ENCODE measurements at regions not wholly inside any gene's neighbourhood (a gene's known extent, or its start where the extent isn't known, plus 50 kb on each side); places are given as distances from the start of the nearest gene placed in this dataset.

- H3K27ac Mint-ChIP-seq, result no peak overlapping the region
- ATAC-seq, result no peak
- H3K4me1 Mint-ChIP-seq, result no peaks in the 10 kb centered on the region
- no peaks in the 10 kb centered on the region for H3K9me3 Mint-ChIP-seq
- H3K4me3 Mint-ChIP-seq, result no peak overlapping the region
- peaks cover 8% of the 10 kb centered on the region for H3K27me3 Mint-ChIP-seq
- H3K36me3 Mint-ChIP-seq, result no peaks in the 10 kb centered on the region
Observed at GRCh38 chr21:23684431-23684830, 1922.8 kb downstream of the MRPL39 start.

GRCh38 chr21:23664193-23664694, 1943.0 kb downstream of the MRPL39 start:
- Mint-ChIP-seq H3K36me3 (no peaks in the 10 kb centered on the region), H3K9me3 (no peaks in the 10 kb centered on the region), H3K4me3 (no peak overlapping the region), H3K27ac (no peak overlapping the region), H3K4me1 (no peaks in the 10 kb centered on the region), H3K27me3 (no peaks in the 10 kb centered on the region)
- no peak for ATAC-seq

- Mint-ChIP-seq H3K4me1 (no peaks in the 10 kb centered on the region), H3K27ac (no peak overlapping the region), H3K4me3 (no peak overlapping the region), H3K9me3 (no peaks in the 10 kb centered on the region), H3K36me3 (no peaks in the 10 kb centered on the region), H3K27me3 (no peaks in the 10 kb centered on the region)
- ATAC-seq, result no peak
Observed at GRCh38 chr21:23660560-23660959, 1946.7 kb downstream of the MRPL39 start.

GRCh38 chr21:23644768-23645167, 1962.5 kb downstream of the MRPL39 start:
- ATAC-seq, result no peak
- Mint-ChIP-seq H3K36me3 (no peaks in the 10 kb centered on the region), H3K27ac (no peak overlapping the region), H3K27me3 (no peaks in the 10 kb centered on the region), H3K4me1 (no peaks in the 10 kb centered on the region), H3K4me3 (no peak overlapping the region), H3K9me3 (no peaks in the 10 kb centered on the region)

- Mint-ChIP-seq H3K27me3 (no peaks in the 10 kb centered on the region), H3K36me3 (no peaks in the 10 kb centered on the region), H3K9me3 (no peaks in the 10 kb centered on the region), H3K4me1 (no peaks in the 10 kb centered on the region), H3K27ac (no peak overlapping the region), H3K4me3 (no peak overlapping the region)
- ATAC-seq, result no peak
Observed at GRCh38 chr21:23639721-23640120, 1967.6 kb downstream of the MRPL39 start.

GRCh38 chr21:23638131-23638695, 1969.1 kb downstream of the MRPL39 start:
- Mint-ChIP-seq H3K27me3 (no peaks in the 10 kb centered on the region), H3K4me3 (no peak overlapping the region), H3K27ac (no peak overlapping the region), H3K4me1 (no peaks in the 10 kb centered on the region), H3K9me3 (no peaks in the 10 kb centered on the region), H3K36me3 (no peaks in the 10 kb centered on the region)
- ATAC-seq, result no peak

- Mint-ChIP-seq H3K27ac (no peak overlapping the region), H3K4me3 (no peak overlapping the region), H3K9me3 (no peaks in the 10 kb centered on the region), H3K36me3 (no peaks in the 10 kb centered on the region), H3K4me1 (no peaks in the 10 kb centered on the region), H3K27me3 (no peaks in the 10 kb centered on the region)
- ATAC-seq, result no peak
Observed at GRCh38 chr21:23633447-23633940, 1973.8 kb downstream of the MRPL39 start.

GRCh38 chr21:23624281-23624680, 1983.0 kb downstream of the MRPL39 start:
- no peaks in the 10 kb centered on the region for H3K4me1 Mint-ChIP-seq
- H3K9me3 Mint-ChIP-seq, result no peaks in the 10 kb centered on the region
- H3K27me3 Mint-ChIP-seq, result no peaks in the 10 kb centered on the region
- ATAC-seq, result no peak
- no peak overlapping the region for H3K27ac Mint-ChIP-seq
- H3K36me3 Mint-ChIP-seq, result no peaks in the 10 kb centered on the region
- no peak overlapping the region for H3K4me3 Mint-ChIP-seq

GRCh38 chr21:23613014-23613413, 1994.3 kb downstream of the MRPL39 start:
- Mint-ChIP-seq H3K36me3 (no peaks in the 10 kb centered on the region), H3K27me3 (no peaks in the 10 kb centered on the region), H3K9me3 (no peaks in the 10 kb centered on the region), H3K27ac (no peak overlapping the region), H3K4me3 (no peak overlapping the region), H3K4me1 (no peaks in the 10 kb centered on the region)
- ATAC-seq, result no peak

GRCh38 chr21:23612210-23612609, 1995.1 kb downstream of the MRPL39 start:
- ATAC-seq, result no peak
- Mint-ChIP-seq H3K4me3 (no peak overlapping the region), H3K27me3 (no peaks in the 10 kb centered on the region), H3K4me1 (no peaks in the 10 kb centered on the region), H3K36me3 (no peaks in the 10 kb centered on the region), H3K9me3 (no peaks in the 10 kb centered on the region), H3K27ac (no peak overlapping the region)

GRCh38 chr21:23607782-23608431, 1999.4 kb downstream of the MRPL39 start:
- Mint-ChIP-seq H3K9me3 (peaks cover 4% of the 10 kb centered on the region), H3K27me3 (no peaks in the 10 kb centered on the region), H3K27ac (no peak overlapping the region), H3K4me3 (no peak overlapping the region), H3K4me1 (no peaks in the 10 kb centered on the region), H3K36me3 (no peaks in the 10 kb centered on the region)
- no peak for ATAC-seq

- Mint-ChIP-seq H3K27ac (no peak overlapping the region), H3K36me3 (no peaks in the 10 kb centered on the region), H3K9me3 (peaks cover 4% of the 10 kb centered on the region), H3K4me3 (no peak overlapping the region), H3K27me3 (no peaks in the 10 kb centered on the region), H3K4me1 (no peaks in the 10 kb centered on the region)
- ATAC-seq, result no peak
Observed at GRCh38 chr21:23601549-23601948, 2005.7 kb downstream of the MRPL39 start.

GRCh38 chr21:23593582-23593981, 2013.7 kb downstream of the MRPL39 start:
- no peaks in the 10 kb centered on the region for H3K36me3 Mint-ChIP-seq
- H3K27ac Mint-ChIP-seq, result no peak overlapping the region
- H3K27me3 Mint-ChIP-seq, result no peaks in the 10 kb centered on the region
- no peaks in the 10 kb centered on the region for H3K9me3 Mint-ChIP-seq
- H3K4me1 Mint-ChIP-seq, result no peaks in the 10 kb centered on the region
- no peak overlapping the region for H3K4me3 Mint-ChIP-seq
- ATAC-seq, result no peak

- ATAC-seq, result peak; percentile 12
- H3K4me3 Mint-ChIP-seq, result no peak overlapping the region
Observed at GRCh38 chr21:23585419-23585818, 2021.9 kb downstream of the MRPL39 start.

GRCh38 chr21:23579573-23579972, 2027.7 kb downstream of the MRPL39 start:
- H3K4me1 Mint-ChIP-seq, result no peaks in the 10 kb centered on the region
- H3K9me3 Mint-ChIP-seq, result no peaks in the 10 kb centered on the region
- H3K27me3 Mint-ChIP-seq, result no peaks in the 10 kb centered on the region
- no peak overlapping the region for H3K27ac Mint-ChIP-seq
- no peak for ATAC-seq
- H3K36me3 Mint-ChIP-seq, result no peaks in the 10 kb centered on the region
- no peak overlapping the region for H3K4me3 Mint-ChIP-seq

More at GRCh38 chr21:23585419-23585818, 2021.9 kb downstream of the MRPL39 start:
- Mint-ChIP-seq H3K9me3 (no peaks in the 10 kb centered on the region), H3K36me3 (no peaks in the 10 kb centered on the region), H3K27ac (no peak overlapping the region), H3K27me3 (no peaks in the 10 kb centered on the region), H3K4me1 (no peaks in the 10 kb centered on the region)

- ATAC-seq, result no peak
- H3K27me3 Mint-ChIP-seq, result no peaks in the 10 kb centered on the region
- H3K9me3 Mint-ChIP-seq, result no peaks in the 10 kb centered on the region
- H3K36me3 Mint-ChIP-seq, result no peaks in the 10 kb centered on the region
- H3K4me1 Mint-ChIP-seq, result no peaks in the 10 kb centered on the region
- no peak overlapping the region for H3K27ac Mint-ChIP-seq
- no peak overlapping the region for H3K4me3 Mint-ChIP-seq
Observed at GRCh38 chr21:23578027-23578426, 2029.3 kb downstream of the MRPL39 start.
